Adrenal gland (tissue), 5 donors: ENCODE measurements at regions not wholly inside any gene's neighbourhood (a gene's known extent, or its start where the extent isn't known, plus 50 kb on each side); places are given as distances from the start of the nearest gene placed in this dataset.

Experiments
- CTCF ChIP-seq, 6 experiments: fragments of 450-650 bp in 4 of 6; fragments of 200-600 bp in 2 of 6; sonication (generic) in 1 of 6; IDR thresholded peaks; 1 replicate in 5 of 6; 2 replicates in 1 of 6; pipeline versions ENCODE4 v1.5.1 to v1.8.0; 2016 to 2021; ENCODE audit warnings: antibody characterized with exemption in 6 of 6, mild to moderate bottlenecking in 2 of 6, moderate library complexity in 1 of 6
- POLR2A ChIP-seq, 2 donors: fragments of 450-650 bp; IDR thresholded peaks; one replicate each; pipeline ENCODE4 v1.6.1; 2017; ENCODE audit warnings: antibody characterized with exemption in 2 of 2, mild to moderate bottlenecking in 2 of 2, moderate library complexity in 1 of 2
- donor health status: DM: no; HTN: no; CAD: no.

- no peak for TF ChIP-seq CTCF (IDR thresholded peaks at IDR 0.05)
- no peak for TF ChIP-seq POLR2A (IDR thresholded peaks at IDR 0.05)
These were observed 209.6 kb downstream of the OLFM4 start for GRCh38 chr13:53238261-53238660.
